ENCODE measurements at regions not wholly inside any gene's neighbourhood (a gene's known extent, or its start where the extent isn't known, plus 50 kb on each side); places are given as distances from the start of the nearest gene placed in this dataset.
A peak's percentile ranks its signal among the peaks of the same experiment; 100 is the strongest.

DNA sequence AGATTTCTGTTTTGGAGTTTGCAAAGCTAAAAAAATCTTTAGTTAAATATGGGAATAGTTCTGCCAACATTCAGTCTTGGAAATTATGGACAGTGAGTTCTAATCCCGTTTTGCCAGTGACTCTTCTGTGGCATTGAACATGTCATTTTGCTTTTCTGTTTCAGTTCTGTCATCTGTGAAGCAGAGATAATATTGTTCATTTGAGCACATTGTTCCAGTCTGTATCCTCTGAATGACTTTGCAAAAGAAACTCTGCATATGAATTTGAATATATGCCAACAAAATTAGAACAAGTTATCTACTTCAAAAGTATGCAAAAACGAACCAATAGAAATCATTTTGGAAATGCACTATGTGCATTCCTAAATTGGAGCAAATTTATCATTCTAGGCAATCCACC lies 746.0 kb upstream of the POT1 start:
- DNase-seq (ENCODE audit: low spot score) (no peak), ATAC-seq (no peak)

DNA sequence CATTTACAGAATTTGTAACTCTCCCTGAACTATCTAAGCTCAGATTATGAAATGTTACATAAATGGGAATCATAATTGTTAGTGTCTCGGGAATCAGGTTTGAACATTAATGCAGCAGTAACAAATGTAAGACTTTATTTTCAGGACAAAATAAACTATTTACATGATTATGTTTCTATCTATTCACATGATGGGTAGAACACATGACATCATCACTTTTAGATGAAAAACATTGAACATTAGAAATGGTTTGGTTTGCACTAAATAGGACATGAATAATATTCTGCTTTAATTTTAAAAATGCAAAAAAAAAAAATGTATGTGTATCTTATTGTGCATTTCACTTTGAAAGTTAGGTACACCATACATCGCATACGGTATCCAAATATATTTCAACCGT lies 745.5 kb upstream of the POT1 start:
- DNase-seq (ENCODE audit: low spot score) (no peak), ATAC-seq (no peak)

DNA sequence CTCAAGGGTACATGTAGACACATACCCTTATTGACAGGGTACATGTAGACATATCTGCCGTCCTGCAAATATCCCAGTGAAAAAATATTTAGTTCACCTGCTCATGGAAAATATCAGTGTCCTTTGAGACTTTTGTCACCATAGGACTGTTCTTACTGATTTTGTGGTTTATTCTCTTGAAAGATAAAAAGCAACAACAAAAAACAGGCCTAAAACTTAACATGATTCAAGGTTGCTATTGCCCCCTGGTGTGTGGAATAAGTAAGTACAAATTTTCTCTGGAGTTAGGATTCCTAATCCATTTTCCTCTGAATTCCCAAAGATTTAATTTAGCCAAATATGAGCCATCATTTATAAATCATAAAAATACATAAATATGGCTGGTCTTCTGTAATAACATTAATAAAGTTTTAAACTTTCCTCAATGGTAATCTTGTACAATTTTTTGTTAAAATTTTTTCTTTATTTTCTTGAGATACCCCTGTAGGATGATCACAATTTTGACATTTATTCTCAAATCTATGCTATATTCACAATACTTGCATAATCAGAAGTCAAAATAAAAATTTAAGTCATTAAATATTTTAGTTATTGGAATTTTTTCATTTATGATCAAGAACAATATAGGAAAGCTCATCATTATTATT lies 741.4 kb upstream of the POT1 start:
- ATAC-seq (peak; percentile 33), DNase-seq (ENCODE audit: low spot score) (no peak)

DNA sequence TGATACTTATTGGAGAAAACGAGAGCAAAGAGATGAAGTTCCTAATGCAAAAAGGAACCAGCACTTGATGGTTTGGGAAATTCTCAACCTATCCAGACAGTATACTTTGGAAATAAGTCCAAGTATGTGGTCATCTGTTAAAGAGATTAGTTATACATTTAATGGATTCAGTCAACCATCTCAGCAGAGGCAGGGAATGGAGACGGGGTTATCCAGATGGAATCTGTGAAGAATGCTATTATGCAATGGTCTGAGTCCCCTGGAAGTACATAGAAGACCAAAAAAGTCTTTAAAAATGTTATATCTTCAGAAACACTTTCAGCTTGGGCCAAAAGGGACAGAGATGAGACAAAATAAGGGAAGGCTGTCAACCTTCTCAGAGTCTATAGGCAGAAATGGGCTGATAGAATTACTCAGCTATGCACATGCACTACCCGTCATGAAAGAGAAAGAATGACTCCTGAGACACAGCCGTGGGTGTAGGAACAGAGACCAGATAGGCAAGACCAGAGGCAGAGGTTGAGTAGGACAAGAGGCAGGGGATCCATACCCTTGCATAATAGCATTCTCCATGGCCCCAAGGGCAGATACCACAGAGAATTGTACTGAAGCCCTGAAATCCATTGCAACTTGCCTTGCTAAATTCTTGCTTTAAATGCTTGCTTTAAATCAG lies 738.8 kb upstream of the POT1 start:
- no peak for ATAC-seq
- DNase-seq (ENCODE audit: low spot score): no peak

DNA sequence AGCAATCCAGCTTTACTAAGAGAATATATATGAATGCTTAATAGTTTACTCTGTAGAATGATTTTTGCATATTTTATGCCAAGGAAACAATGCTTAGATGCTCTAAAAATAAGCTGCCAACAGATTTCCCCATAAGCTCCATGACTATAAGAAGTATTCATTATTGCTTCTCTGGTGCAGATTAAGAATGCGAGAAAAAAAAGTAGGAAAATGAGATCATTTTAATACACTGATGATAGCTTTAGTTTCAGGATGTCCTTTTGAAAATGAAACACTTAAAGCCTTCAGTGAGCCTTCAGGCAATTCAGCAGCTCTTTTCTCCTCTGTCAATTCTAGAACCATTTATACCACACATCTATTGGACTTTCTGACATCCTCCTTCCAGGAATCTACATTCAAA lies 735.0 kb upstream of the POT1 start:
- DNase-seq (ENCODE audit: low spot score) (no peak), ATAC-seq (no peak)

DNA sequence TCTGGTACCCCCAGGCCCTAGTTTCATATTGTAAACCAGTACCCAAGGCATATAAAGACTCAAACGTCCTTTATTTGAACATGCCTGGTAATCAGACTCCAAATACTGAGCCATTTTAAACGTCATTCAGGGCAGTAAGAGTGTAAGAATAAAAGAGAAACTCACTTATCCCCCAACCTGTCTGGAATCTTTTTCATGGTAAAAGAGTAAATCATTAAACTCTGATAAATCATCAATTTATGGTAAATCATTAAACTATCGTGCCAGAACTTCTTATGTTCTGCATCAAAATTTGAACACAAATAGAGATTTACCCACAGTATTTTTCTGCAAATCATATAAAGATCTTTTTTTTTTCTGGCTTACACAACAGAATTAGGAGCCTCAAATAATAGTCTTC lies 734.3 kb upstream of the POT1 start:
- ATAC-seq (no peak), DNase-seq (ENCODE audit: low spot score) (no peak)

DNA sequence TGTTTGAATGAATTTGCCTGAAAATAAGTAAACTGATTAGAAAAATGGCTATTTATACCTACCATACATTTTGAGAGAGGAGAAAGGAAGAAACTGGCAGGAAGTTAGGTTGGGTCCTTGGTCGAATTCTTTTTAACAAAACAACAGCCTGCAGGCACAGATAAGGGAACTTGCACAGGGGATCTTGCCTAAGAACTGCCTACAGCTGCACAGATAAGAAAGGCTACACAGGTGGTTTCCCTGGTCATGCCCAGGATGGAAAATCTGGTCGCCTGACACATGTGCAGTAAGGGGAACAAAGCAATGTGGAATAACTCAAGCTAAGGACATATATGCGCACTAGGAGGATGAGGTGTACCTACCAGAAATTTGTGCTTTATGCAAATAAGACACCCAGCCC lies 732.1 kb upstream of the POT1 start:
- DNase-seq (ENCODE audit: low spot score) (no peak), ATAC-seq (no peak)

DNA sequence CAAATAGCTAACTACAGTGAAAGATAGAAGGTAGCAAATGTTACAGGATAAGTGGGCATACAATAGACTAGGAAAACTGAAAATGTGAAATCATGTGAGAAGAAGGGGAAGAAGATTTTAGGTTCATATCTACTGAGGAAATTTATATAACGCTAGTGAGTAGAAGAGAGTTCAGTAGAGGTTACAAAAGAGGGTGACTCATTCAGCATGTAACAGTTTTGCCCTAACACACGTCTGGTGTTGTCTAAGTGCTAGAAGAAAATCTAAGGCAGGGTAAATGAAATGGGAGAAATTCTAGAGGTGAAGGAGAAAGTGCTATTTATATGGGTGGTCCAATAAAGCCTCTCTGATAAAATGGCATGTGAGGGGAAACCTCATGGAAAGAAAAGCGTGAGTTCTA lies 731.4 kb upstream of the POT1 start:
- DNase-seq (ENCODE audit: low spot score) (no peak), ATAC-seq (no peak)

DNA sequence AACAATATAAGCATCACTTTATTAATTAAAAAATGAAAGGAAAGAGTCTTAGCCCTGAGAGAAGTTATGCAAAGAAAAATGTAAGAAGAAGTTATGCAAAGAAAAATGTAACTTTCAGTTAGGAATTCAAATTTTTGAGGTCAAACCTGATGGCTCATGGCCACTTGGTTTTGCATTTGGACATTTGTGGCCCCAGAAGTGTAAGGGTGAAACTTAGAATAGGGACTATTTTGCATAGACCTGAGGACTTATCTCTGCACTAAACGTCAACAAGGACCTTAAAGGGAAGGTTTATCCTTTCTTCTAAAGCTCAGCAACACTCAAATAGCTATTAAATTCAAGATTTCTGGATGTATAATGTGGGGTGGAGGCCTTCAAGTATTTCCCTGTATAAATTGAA lies 724.5 kb upstream of the POT1 start:
- ATAC-seq (no peak), DNase-seq (ENCODE audit: low spot score) (no peak)

DNA sequence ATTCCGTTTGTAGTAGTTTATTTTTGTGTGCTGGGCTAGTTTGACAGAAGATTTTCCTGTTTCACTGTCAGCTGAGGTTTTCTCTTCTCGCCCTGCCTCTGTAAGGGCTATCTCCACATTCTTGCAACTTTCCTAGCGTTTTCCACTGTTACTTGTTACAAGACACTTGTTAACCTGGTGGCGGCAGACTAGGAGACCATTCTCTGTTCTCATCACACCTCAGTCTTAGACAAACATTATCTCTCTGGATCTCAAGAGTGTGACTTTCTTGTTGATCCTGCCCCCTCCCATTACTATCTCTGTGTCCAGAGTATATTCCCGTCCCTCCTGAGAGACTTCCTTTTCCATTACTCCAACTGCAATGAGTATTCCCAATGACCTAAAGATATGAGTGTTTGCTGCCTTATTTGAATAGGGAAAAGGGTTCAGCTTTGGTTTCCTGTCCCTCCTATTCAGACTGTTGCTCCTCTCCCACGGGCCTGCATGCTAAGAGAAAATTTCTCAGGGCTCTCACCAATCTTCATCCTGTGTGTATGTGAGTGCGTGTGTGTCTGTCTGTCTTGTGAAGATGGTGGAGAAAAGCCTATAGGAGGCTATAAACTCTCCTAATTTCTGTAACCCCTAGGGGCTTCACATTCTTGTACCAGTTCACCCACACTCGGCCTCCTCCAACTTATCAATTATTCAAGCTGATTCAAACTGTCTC lies 722.4 kb upstream of the POT1 start:
- ATAC-seq: no peak

DNA sequence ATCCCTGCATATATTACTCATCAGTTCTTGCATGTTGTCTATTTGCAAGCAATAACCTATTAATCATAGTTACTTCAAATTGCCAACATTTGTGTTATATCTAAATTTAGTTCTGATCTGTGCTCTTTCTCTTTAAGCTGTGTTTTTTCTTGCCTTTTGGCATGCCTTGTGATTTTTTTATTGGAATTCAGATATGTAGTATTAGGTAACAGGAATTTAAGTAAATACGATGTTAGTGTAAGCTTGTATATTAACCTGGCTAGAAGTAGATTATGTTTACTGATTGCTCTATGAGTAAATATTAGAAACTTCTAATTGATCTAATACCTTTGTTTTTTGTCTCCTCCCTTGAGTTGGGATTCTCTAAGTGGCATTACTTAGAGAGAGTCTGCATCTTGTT lies 718.9 kb upstream of the POT1 start:
- ATAC-seq: no peak

More for the DNA sequence above, 722.4 kb upstream of the POT1 start:
- no peak for DNase-seq (ENCODE audit: low spot score)

DNA sequence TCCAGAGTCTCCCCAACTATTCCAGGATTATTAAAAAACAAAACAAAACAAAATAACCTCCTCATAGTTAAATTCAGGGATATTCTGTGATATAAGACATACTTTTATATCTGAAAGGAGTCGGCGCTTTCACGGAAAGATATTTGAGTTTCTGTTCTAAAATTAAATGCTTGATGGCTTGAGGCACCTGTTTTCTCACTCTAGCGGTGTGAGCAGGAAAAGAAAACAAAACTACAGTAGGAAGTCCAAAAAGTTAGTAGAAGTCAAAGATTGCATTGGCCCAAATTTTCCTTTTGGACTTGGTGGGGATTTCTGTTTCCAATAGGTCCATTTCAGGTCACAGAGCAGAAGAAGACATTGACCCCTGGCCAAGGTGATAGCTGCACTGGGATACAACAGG lies 716.1 kb upstream of the POT1 start:
- no peak for ATAC-seq
- no peak for DNase-seq (ENCODE audit: low spot score)

More for the DNA sequence above, 718.9 kb upstream of the POT1 start:
- DNase-seq (ENCODE audit: low spot score): no peak

DNA sequence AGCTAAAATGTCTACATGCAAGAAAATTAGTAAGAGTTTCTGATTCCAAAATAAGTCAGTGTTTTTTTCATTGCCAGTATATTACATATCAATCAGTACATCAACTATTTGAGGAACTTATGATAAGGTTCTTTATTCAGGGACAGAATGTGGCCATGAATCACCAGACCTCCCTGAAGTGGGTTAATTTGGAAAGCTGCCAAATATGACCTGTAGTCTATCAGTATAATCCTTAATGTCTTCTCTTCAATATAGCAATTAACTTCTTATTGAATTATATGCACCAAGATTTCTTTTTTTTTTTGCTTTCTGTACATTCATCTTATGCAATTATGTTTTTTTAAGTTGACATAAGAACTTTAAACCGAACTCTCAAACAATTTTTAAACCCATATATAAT lies 714.5 kb upstream of the POT1 start:
- DNase-seq (ENCODE audit: low spot score) (no peak), ATAC-seq (no peak)

DNA sequence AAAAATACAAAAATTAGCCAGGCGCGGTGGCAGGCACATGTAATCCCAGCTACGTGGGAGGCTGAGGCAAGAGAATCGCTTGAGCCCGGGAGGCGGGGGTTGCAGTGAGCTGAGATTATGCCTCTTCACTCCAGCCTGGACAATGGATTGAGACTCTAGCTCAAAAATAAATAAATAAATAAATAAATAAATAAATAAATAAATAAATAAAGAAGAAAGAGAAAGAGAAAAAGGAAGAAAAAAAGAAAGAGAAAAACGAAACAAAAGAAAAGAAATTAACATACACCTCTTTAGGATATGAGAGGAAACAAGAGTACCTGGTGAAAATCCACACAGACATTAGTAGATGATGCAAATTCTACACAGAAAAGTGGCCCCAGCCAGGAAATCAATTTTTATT lies 713.7 kb upstream of the POT1 start:
- ATAC-seq (no peak), DNase-seq (ENCODE audit: low spot score) (no peak)

DNA sequence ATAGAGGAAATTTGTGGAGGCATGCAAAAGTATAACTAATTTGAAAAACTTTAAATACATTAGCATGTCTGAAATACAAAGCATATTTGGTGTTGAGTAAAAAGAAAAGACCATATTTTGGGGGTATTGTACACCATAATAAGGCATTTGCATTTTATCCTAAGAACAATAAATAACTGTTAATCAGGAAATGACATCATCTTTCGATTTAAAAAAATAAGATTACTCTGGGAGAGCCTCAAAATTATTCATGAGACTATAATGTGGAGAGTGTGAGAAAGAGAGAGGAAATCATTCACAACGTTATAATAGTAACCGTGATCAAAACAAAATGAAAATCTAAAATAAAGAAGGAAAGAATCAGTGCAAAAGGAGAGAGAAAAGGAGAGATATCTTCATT lies 712.3 kb upstream of the POT1 start:
- no peak for DNase-seq (ENCODE audit: low spot score)
- no peak for ATAC-seq

DNA sequence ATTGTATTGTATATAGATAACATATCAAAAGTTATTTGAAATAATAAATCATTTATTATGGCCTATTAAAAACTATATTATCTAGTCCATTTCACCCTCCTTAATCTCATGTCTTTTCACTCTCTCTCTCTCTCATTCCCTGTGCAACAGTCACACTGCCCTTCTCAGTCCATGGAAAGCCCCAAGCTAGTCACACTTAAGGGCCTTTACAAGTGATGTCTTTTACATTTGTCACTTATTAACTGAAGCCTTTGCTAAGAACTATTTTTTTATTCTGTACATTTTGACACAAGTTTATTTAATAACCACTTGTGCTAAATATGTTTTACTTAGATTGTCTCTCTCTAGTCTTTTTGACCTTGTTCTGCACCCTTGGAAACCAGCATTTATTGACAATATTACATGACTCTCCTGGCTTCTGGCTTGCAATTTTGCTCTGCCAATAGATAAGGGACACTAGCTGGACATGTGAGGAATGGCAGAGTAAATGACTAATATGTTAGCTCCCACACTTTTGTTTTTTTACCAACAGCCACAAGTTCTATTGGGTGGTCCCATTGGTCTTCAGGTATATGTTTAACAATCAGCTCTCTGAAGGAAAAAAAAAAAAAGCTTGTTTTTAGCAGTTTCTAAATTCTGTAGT lies 706.8 kb upstream of the POT1 start:
- DNase-seq (ENCODE audit: low spot score): no peak
- ATAC-seq: no peak

DNA sequence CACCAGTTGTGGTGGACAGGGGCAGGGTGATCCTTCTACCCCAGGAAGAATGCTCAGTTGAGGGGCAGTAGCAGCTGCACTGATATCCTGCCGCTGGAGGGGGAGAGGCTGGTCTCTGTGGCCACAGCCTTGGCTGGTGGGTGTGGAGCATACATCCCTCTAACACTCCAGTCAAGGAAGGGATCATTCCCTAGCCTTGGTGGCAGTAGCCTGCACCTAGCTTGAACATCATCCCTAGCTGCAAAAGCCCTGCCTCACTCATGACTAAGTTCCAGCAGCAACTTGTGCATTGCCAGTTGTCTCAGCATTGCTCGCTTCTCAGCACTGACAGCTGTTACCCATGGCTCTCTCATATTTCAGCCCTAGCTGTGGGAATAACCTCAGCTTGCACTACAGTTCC lies 688.9 kb upstream of the POT1 start:
- no peak for ATAC-seq

DNA sequence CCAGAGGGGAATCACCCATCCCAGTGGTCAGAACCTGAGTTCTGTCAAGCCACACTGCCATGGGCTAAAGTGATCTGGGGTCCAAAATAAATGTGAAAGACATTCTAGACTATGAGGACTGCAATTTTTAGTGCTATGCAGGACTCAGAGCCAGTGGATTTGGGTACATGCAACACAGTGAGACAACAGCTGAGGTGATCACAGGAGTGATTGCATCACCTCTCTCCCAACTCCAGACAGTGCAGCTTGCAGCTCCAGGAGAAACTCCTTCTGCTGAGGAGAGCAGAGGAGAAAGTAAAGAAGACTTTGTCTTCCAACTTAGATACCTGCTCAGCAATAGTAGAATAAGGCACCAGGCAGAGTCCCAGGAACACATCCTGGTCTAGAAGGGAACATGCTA lies 682.0 kb upstream of the POT1 start:
- ATAC-seq: no peak
- no peak for DNase-seq (ENCODE audit: low spot score)

More for the DNA sequence above, 688.9 kb upstream of the POT1 start:
- DNase-seq (ENCODE audit: low spot score): no peak

DNA sequence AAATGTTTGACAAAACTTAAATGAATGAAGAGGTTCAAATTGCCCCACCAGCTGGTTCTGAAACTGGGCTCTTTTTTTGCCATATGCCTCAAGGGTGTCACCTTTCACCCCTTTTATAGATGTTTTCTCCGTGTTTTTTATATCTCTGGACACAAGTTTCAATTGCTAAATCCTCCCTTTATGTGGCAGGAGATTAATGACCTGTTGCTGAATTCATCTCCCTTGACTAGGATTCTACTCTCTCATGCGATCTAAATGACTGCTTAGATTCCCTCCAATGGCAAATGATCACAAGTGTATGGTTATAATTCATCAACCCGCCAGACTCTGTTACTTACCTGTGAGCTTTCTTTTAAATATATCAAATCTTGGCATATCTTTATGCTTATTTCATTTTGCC lies 677.0 kb upstream of the POT1 start:
- DNase-seq (ENCODE audit: low spot score): no peak
- no peak for ATAC-seq

DNA sequence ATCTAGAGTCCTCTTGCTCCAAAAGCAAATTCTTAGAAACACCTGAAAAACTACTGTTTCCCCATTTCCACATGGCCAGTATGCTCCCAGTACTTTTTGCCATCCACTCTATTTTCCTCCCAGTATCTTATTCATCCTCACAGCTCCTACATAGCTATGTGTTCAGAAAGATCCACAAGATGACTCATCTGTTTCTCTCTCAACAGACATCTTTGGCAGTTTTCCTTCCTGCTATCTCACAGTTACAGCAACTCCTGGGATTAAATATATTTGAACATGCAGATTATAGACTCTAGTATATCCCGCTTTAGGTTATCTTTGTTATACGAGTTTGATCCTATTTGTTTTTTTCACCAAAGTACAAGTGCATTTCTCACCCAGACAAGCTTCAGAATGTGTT lies 675.6 kb upstream of the POT1 start:
- no peak for ATAC-seq
- no peak for DNase-seq (ENCODE audit: low spot score)

DNA sequence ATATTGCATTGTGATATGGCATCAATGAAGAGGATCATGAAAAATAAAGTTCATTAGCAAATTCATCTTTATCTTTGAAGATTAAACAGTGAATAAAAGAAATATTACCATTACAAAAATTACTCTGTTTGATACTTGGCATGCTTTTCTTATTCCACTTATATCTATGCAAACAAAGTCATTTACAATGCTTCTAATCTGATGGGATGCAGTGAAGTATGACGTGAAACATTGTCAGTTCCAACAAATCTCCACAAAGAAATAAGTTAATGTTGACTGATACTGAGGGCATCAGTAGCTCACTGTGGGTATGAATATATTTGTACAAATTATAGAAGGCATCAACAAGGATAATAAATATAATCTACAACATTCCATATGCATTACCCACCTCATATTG lies 672.8 kb upstream of the POT1 start:
- DNase-seq (ENCODE audit: low spot score) (no peak), ATAC-seq (no peak)

DNA sequence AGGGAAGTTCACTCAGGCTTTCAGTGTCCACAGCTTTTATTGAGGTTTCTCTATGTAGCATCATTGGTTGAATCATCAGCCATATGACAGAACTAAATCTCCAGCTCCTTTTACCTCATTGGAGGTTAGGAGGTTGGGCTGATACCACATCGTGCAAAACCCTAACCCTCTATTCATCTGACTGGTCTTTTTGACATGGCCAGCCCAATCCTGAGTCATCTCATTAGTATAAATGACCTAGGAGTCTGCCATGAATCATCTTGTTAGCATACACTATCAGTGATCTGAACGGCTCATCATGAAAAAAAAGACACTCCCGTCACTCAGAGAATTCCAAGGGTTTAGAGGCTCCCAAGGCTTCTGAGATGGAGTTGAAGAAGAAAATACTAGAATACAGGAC lies 669.8 kb upstream of the POT1 start:
- no peak for DNase-seq (ENCODE audit: low spot score)
- ATAC-seq: no peak

Measured in left lobe of liver (tissue), 2 donors.